Peyer's patch (tissue), 4 donors: ENCODE measurements at regions not wholly inside any gene's neighbourhood (a gene's known extent, or its start where the extent isn't known, plus 50 kb on each side); places are given as distances from the start of the nearest gene placed in this dataset.

Source experiments
- CTCF ChIP-seq, 6 experiments: fragments of 450-650 bp in 4 of 6; fragments of 200-600 bp in 2 of 6; sonication (generic) in 1 of 6; IDR thresholded peaks; one replicate each; pipeline ENCODE4 v1.5.1; 2017 to 2019; ENCODE audit warnings: antibody characterized with exemption in 6 of 6, mild to moderate bottlenecking in 3 of 6, moderate library complexity in 1 of 6
- POLR2A ChIP-seq, 2 donors: fragments of 450-650 bp; IDR thresholded peaks; one replicate each; pipeline ENCODE4 v1.5.1; 2017; ENCODE audit warnings: antibody characterized with exemption in 2 of 2, mild to moderate bottlenecking in 2 of 2, moderate library complexity in 2 of 2

- TF ChIP-seq POLR2A (IDR thresholded peaks at IDR 0.05), result no peak
- no peak for TF ChIP-seq CTCF (IDR thresholded peaks at IDR 0.05)
Observed at GRCh38 chr7:46750321-46750865, 829.3 kb upstream of the IGFBP3 start.
